ENCODE measurements at regions not wholly inside any gene's neighbourhood (a gene's known extent, or its start where the extent isn't known, plus 50 kb on each side); places are given as distances from the start of the nearest gene placed in this dataset.

DNA sequence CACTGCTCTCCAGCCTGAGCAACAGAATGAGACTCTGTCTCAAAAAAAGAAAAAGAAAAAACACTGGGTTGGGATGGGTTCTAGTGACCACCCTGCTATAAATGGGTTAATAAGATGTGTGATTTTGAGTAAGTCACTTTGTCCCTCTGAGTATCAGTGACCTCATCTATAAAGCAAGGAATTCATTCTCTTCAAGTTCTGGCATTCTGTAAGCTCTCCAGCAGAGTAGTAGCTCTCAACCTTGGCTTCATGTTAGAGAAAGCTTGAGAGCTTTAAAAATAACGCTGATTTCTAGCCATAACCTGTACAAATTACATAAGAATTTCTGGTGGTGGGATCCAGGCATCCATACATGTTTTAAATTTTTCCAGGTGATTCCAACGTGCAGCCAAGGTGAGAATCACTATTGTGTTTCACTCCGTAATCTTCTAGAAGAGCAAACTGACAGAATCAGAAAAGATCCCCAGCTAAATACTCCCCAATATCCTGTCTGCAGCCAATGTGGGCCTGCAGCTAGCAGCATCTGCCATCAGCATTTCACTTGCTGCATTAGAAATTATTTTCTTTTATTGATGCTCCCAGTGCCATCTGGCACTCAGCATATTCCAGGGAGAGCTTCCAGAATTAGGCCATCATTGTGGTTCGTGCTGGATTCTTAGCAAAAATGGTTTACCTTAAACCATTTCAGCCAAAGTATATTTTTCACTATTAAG, 109.4 kb downstream of the FEM1C start:
- TF ChIP-seq, protein P1, sequence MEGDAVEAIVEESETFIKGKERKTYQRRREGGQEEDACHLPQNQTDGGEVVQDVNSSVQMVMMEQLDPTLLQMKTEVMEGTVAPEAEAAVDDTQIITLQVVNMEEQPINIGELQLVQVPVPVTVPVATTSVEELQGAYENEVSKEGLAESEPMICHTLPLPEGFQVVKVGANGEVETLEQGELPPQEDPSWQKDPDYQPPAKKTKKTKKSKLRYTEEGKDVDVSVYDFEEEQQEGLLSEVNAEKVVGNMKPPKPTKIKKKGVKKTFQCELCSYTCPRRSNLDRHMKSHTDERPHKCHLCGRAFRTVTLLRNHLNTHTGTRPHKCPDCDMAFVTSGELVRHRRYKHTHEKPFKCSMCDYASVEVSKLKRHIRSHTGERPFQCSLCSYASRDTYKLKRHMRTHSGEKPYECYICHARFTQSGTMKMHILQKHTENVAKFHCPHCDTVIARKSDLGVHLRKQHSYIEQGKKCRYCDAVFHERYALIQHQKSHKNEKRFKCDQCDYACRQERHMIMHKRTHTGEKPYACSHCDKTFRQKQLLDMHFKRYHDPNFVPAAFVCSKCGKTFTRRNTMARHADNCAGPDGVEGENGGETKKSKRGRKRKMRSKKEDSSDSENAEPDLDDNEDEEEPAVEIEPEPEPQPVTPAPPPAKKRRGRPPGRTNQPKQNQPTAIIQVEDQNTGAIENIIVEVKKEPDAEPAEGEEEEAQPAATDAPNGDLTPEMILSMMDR (IDR thresholded peaks at IDR 0.05; ENCODE audit: poor library complexity) = no peak
- TF ChIP-seq EZH2 (IDR thresholded peaks at IDR 0.05; ENCODE audit: borderline replicate concordance) (no peak), EZH2phosphoT487 (IDR thresholded peaks at IDR 0.05; ENCODE audit: low read depth, severe bottlenecking, unreplicated experiment) (no peak)

All from hepatocyte (in vitro differentiated cells).